ENCODE measurements at regions not wholly inside any gene's neighbourhood (a gene's known extent, or its start where the extent isn't known, plus 50 kb on each side); places are given as distances from the start of the nearest gene placed in this dataset.

DNA sequence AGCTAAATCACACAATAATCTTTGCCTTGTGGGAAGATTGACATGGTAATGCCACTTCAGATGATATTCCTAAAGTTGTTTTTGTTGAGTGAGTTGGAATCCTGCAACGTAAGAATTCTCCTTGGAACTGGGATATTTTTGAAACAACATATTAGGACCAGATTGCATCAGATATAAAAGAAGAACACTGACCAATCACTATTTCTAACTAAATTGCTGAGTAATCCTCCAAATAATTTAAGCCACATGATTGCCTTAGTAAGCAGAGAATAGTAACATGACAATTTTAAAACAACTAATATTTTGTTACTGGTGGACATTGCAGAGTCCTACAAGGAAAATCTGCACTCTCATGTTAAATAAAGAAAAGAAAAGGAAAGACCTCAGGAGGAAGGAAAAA lies 353.9 kb upstream of the LMCD1 start:
- DNase-seq: no peak

- DNase-seq: no peak
Measured at GRCh38 chr3:8152821-8153418, 348.7 kb upstream of the LMCD1 start.

DNA sequence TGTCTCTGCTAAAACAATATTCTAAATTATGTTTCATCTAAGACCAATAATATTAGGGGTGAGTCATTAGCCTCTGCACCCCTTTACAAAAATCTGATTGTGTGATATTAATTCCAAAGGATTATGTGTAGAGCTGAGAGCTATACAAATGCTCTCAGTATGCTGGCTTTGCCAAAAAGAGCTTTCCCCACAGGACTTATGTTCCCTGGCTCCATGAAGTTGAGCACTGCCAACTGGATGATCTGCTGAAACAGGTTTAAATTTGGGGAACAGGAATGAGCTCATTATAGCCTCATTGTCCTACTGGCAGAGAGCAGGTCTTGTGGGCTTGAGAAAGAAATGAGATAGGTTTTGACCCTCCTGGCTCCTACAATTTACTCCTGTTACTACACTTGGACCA lies 347.8 kb upstream of the LMCD1 start:
- DNase-seq: no peak

DNA sequence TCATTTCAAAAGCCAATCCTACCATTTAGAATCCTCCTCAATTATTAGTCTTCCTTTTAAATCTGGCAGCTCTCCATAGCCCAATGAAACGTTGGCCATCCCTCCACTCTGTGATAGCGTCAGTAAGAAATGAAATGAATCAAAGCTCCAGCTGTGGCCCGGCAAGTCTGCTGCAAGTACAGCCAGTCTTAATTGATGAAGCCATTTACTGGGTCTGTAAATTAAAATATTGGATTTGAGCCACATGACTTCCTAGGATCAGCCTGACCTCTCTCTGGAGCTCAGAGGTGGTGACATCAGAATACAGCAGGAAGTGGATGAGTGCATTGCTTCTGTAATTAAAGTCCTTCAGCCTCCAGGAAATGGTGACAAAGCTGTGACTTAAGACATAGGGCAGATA lies 347.0 kb upstream of the LMCD1 start:
- DNase-seq: peak; percentile 72

GRCh38 chr3:8156138-8156537 lies 345.5 kb upstream of the LMCD1 start:
- DNase-seq: no peak

GRCh38 chr3:8156831-8157230 lies 344.8 kb upstream of the LMCD1 start:
- DNase-seq: no peak

- no peak for DNase-seq
Measured at GRCh38 chr3:8157640-8158039, 344.0 kb upstream of the LMCD1 start.

DNA sequence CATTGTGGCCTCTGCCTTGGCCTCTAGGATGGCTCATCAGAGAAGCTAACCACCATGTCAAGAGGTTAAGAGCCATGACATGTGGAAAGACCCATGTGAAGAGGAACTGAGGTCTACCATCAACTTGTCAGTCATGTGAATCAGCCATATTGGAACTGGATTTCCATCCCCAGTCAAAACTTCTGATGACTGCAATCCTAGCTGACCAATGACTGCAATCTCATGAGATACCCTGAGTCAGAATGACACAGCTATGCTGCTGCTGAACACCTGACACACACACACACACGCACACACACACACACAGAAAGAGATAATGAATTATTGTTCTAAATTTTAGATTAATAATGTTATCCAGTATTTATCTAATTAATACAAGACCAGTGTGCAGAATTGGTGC lies 337.5 kb upstream of the LMCD1 start:
- DNase-seq: no peak

GRCh38 chr3:8166014-8166413 lies 335.6 kb upstream of the LMCD1 start:
- DNase-seq: no peak

DNA sequence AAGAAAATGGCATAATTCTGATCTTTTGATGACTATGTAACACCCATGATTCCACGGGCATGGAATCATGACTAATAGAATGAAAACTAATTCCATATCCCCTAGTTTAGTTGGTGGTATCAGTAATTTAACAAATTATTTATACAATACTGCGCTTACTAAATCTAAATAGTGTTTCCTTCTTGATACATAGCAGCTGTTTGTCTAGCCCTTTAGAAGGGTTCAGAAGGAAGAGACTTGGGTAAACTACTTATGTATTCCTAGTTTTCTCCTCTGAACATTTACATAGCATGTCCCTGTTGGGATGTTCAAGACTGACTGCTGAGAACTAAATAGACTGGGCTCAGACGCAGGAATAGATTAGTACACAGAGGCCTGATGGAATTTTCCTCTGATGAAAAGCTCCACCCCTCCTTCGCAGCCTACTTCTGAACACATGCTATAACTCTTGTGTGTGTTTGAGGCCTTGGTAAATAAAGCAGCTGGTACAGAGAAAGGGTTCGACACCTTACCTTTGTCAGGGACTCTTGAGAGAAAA lies 330.6 kb upstream of the LMCD1 start:
- DNase-seq: peak; percentile 16

GRCh38 chr3:8173892-8174291 lies 327.7 kb upstream of the LMCD1 start:
- DNase-seq: no peak

DNA sequence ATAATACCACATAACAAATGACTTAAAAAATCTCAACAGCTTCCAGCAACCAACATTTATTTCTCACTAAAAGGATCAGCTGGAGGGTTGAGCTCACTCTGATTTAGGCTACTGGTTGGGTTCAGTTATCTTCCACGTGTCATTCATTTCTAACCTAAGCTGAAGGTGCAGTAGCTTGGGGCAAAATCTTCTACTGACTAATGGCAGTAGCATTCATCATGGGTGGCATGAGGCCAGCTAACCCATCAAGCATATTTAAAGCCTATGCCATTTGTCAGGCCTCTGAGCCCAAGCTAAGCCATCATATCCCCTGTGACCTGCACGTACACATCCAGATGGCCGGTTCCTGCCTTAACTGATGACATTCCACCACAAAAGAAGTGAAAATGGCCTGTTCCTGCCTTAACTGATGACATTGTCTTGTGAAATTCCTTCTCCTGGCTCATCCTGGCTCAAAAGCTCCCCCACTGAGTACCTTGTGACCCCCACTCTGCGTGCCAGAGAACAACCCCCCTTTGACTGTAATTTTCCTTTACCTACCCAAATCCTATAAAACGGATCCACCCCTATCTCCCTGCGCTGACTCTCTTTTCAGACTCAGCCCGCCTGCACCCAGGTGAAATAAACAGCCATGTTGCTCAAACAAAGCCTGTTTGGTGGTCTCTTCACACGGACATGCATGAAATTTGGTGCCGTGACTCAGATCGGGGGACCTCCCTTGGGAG lies 324.7 kb upstream of the LMCD1 start:
- DNase-seq: peak; percentile 78

DNA sequence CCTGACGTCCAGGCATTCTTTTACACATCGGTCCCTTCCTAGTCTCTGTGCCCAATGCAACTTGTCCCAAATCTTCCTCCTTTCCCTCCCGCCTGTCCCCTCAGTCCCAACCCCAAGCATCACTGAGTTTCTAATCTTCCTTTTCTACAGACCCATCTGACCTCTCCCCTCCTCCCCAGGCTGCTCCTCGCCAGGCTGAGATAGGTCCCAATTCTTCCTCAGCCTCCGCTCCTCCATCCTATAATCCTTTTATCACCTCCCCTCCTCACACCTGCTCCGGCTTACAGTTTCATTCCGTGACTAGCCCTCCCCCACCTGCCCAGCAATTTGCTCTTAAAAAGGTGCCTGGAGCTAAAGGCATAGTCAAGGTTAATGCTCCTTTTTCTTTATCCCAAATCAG lies 323.1 kb upstream of the LMCD1 start:
- peak; percentile 71 for DNase-seq

- no peak for DNase-seq
Measured at GRCh38 chr3:8182904-8183303, 318.7 kb upstream of the LMCD1 start.

DNA sequence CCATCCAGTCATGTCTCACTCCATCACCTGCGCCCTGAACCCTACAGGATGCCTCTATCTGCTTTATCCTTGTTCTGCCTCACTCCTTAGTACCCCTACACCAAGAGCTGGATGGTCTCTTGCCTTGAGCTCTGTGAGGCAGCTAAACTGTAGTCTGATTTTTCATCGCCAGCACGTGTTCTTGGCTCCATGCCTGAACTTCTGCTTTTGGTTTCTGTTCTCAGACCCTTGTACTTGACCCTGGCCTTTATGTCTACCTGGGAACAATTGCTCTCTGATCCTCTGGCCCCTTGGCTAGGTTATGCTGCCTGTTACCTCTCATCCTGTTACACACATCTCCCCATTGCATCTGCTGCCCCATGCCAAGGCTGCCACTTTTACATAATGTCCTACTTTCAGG lies 318.0 kb upstream of the LMCD1 start:
- DNase-seq: no peak

DNA sequence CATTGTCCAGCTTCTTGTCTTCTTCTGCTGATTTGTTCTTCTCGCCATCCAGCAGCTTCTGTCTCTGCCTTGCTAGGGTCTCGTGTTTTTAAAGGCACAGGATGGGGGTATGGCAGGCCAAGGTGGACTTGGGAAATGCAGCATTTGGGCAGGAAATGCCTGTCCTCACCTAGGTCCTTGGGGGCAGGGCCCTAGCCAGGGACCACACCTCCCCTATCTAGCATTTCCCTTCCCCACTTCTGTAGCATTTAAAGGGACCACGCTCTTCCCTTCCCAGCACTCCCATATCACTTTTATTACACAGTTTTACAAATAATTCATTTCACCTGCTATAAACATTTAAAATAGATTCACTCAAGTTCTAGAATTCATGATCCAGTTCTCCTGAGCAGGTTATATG lies 315.4 kb upstream of the LMCD1 start:
- DNase-seq: no peak

DNA sequence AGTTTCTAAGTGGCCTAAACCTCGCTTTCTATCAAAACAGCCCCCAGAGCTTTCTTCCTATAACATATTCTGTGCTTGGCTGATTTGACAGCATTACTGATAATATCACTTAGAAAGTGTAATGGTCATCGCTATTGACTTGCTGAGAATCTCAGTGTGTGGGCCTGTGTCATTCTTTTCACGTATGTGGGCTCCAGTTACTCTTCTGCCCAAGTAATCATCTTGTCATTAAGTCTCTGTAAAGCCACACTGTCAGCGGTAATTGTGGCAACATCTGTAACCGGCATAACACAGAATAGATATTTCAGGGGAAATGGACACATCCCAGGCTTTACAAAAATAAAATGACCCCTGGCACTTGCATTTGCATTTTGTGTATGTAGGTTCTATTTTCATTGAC lies 313.6 kb upstream of the LMCD1 start:
- DNase-seq: no peak

- DNase-seq: no peak
Measured at GRCh38 chr3:8189051-8189450, 312.6 kb upstream of the LMCD1 start.

- DNase-seq: no peak
Measured at GRCh38 chr3:8191406-8191805, 310.2 kb upstream of the LMCD1 start.

DNA sequence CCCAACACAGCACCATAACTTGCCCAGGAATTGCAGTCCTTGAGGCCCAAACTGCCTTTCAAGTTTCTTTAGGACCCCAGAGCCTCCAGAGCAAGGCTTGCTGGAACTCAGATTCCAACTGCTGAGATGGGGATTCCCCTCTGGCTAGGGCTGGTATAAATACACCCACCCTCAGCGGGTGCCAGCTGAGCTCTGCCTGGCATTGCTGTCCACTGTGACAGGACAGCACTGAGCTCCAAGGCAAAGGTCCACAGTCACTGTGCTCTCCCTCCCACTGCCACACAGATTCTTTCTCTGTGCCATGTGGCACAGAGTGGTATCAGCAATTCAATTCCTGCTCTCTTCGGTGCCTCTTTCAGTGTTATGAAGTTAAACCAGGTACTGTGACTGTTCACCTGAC lies 304.2 kb upstream of the LMCD1 start:
- no peak for DNase-seq

- no peak for DNase-seq
Measured at GRCh38 chr3:8198605-8199004, 303.0 kb upstream of the LMCD1 start.

DNA sequence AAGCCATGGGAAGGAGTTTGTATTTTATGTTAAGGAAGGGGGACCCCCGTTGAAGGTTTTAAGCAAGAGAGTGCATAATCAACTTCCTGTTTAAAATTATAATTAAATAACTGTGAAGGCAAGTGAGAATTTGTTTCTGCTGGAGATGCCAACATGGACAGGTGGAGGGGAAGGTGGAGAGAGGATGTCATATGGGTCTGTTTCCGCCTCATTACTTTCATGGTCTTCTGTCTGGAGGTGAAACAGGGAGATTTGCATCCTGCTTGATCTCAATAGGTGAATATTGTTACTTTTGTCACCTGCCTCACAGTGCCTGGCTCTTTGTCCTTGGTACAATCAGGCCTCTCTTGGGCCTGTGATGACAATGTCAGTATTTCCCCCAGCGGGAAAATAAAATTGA lies 300.6 kb upstream of the LMCD1 start:
- no peak for DNase-seq

DNA sequence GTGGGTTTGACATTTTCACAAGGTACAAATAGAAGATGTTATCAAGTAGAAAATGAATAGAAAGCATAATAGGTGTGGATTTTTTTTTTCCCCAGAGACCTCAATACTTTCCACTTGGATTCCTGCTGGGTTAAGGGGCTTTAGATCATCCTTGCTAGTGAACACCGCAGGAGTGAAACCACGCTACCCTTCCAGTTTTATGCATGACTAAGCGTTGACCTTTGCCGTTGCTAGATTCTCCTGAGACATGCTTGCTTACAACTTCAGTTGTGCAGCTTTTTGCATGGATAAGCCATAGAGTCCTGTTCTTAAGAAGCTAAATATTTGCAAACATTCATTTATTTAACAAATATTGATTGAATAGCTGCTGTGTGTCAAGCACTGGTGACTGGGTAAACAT lies 299.7 kb upstream of the LMCD1 start:
- no peak for DNase-seq

DNA sequence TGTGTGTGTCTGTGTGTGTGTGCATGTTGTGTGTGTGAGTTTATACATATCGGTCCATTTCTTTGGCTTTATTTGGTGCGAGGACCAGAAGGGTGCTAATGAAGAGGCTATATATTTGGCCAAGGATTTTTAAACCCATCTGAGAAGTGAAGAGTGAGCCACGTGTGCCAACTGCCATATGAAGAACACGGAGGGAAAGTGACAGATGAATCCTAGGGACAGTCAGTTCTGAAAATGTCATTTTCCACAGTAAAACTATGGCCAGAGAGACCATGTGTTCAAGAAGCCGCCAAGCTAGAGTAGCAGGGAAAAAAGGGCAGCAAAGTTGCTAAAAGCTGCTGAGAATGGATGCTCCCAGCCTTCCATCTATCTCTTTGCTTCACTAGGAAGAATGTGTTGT lies 297.3 kb upstream of the LMCD1 start:
- DNase-seq: no peak
